NCI-H1092 treated with DMSO at 0.1 percent for 48 hours (cell line): ENCODE measurements at regions not wholly inside any gene's neighbourhood (a gene's known extent, or its start where the extent isn't known, plus 50 kb on each side); places are given as distances from the start of the nearest gene placed in this dataset.
A peak's percentile ranks its signal among the peaks of the same experiment; 100 is the strongest.

Experiments
- DNase-seq: peaks from one replicate; lab custom pipeline; 2025; lab: John Stamatoyannopoulos, UW

- DNase-seq: no peak
Observed at GRCh38 chr5:145708169-145708568, 127.0 kb downstream of the PRELID2 start.

- no peak for DNase-seq
Observed at GRCh38 chr5:145704724-145705123, 130.4 kb downstream of the PRELID2 start.

- DNase-seq: no peak
Observed at GRCh38 chr5:145703856-145704255, 131.3 kb downstream of the PRELID2 start.

- no peak for DNase-seq
Observed at GRCh38 chr5:145701404-145701803, 133.7 kb downstream of the PRELID2 start.

- no peak for DNase-seq
Observed at GRCh38 chr5:145699846-145700245, 135.3 kb downstream of the PRELID2 start.

GRCh38 chr5:145697251-145697990, 137.7 kb downstream of the PRELID2 start:
- DNase-seq: no peak

- no peak for DNase-seq
Observed at GRCh38 chr5:145689235-145689634, 145.9 kb downstream of the PRELID2 start.

GRCh38 chr5:145687943-145688342, 147.2 kb downstream of the PRELID2 start:
- no peak for DNase-seq

- DNase-seq: no peak
Observed at GRCh38 chr5:145685417-145685816, 149.7 kb downstream of the PRELID2 start.

GRCh38 chr5:145683431-145683830, 151.7 kb downstream of the PRELID2 start:
- DNase-seq: no peak

- no peak for DNase-seq
Observed at GRCh38 chr5:145682197-145682899, 152.8 kb downstream of the PRELID2 start.

GRCh38 chr5:145681686-145682085, 153.5 kb downstream of the PRELID2 start:
- DNase-seq: peak; percentile 50

GRCh38 chr5:145681216-145681615, 153.9 kb downstream of the PRELID2 start:
- DNase-seq: no peak

- peak; percentile 12 for DNase-seq
Observed at GRCh38 chr5:145680767-145681166, 154.4 kb downstream of the PRELID2 start.

- no peak for DNase-seq
Observed at GRCh38 chr5:145680169-145680568, 155.0 kb downstream of the PRELID2 start.

- no peak for DNase-seq
Observed at GRCh38 chr5:145678255-145678654, 156.9 kb downstream of the PRELID2 start.

GRCh38 chr5:145673786-145674185, 161.4 kb downstream of the PRELID2 start:
- no peak for DNase-seq

GRCh38 chr5:145668714-145669113, 166.4 kb downstream of the PRELID2 start:
- no peak for DNase-seq

GRCh38 chr5:145667742-145668141, 167.4 kb downstream of the PRELID2 start:
- no peak for DNase-seq

GRCh38 chr5:145666591-145666990, 168.6 kb downstream of the PRELID2 start:
- DNase-seq: no peak

- no peak for DNase-seq
Observed at GRCh38 chr5:145661737-145662485, 173.2 kb downstream of the PRELID2 start.

GRCh38 chr5:145660897-145661640, 174.1 kb downstream of the PRELID2 start:
- DNase-seq: no peak
